Spleen (tissue), 11 donors: ENCODE measurements at regions not wholly inside any gene's neighbourhood (a gene's known extent, or its start where the extent isn't known, plus 50 kb on each side); places are given as distances from the start of the nearest gene placed in this dataset.

Source experiments
- DNase-seq: peaks from one replicate; pipeline ENCODE4 v3.0.0-alpha.2; 2020
- H3K27ac ChIP-seq, 8 donors: fragments of 200-600 bp; sonication (generic) in 7 of 8; 1 replicate in 4 of 8; 2 replicates in 4 of 8; pipeline versions ENCODE4 v1.5.0 to v1.8.0; 2016 to 2021; ENCODE audit warnings: inconsistent platforms in 4 of 8, mild to moderate bottlenecking in 4 of 8, moderate library complexity in 1 of 8
- H3K27me3 ChIP-seq, 7 donors: fragments of 200-600 bp; sonication (generic) in 6 of 7; replicated peaks in 1 of 7; 1 replicate in 4 of 7; 2 replicates in 3 of 7; pipeline versions ENCODE4 v1.5.0 to v1.8.0; 2016 to 2021; ENCODE audit warnings: inconsistent platforms in 3 of 7, mild to moderate bottlenecking in 1 of 7
- H3K36me3 ChIP-seq, 6 donors: fragments of 200-600 bp; sonication (generic) in 5 of 6; 1 replicate in 4 of 6; 2 replicates in 2 of 6; pipeline versions ENCODE4 v1.5.0 to v1.8.0; 2016 to 2021; ENCODE audit warnings: inconsistent platforms in 2 of 6
- H3K4me1 ChIP-seq, 6 donors: fragments of 200-600 bp; sonication (generic) in 5 of 6; 1 replicate in 3 of 6; 2 replicates in 3 of 6; pipeline versions ENCODE4 v1.5.0 to v1.8.0; 2016 to 2021; ENCODE audit warnings: inconsistent platforms in 3 of 6
- H3K4me3 ChIP-seq, 8 donors: fragments of 200-600 bp; sonication (generic) in 7 of 8; 1 replicate in 4 of 8; 2 replicates in 4 of 8; pipeline versions ENCODE4 v1.5.0 to v1.8.0; 2016 to 2021; ENCODE audit warnings: inconsistent platforms in 4 of 8, mild to moderate bottlenecking in 4 of 8, moderate library complexity in 2 of 8
- H3K9me3 ChIP-seq, 8 donors: fragments of 200-600 bp; sonication (generic) in 7 of 8; 1 replicate in 4 of 8; 2 replicates in 4 of 8; pipeline versions ENCODE4 v1.5.0 to v1.8.0; 2016 to 2021; ENCODE audit warnings: inconsistent platforms in 4 of 8
- CTCF ChIP-seq, 11 experiments: fragments of 200-600 bp in 7 of 11; fragments of 450-650 bp in 4 of 11; sonication (generic) in 4 of 11; IDR thresholded peaks in 8 of 11; conservative IDR thresholded peaks in 3 of 11; 1 replicate in 7 of 11; 2 replicates in 4 of 11; pipeline versions ENCODE4 v1.4.0 to v1.8.0; 2016 to 2021; ENCODE audit warnings: antibody characterized with exemption in 11 of 11, inconsistent platforms in 4 of 11, mild to moderate bottlenecking in 1 of 11
- POLR2A ChIP-seq, 3 donors: fragments of 450-650 bp; IDR thresholded peaks; one replicate each; pipeline ENCODE4 v1.5.1; 2017; ENCODE audit warnings: antibody characterized with exemption in 3 of 3, mild to moderate bottlenecking in 1 of 3
- POLR2AphosphoS5 ChIP-seq, 3 donors: sonication (generic); formaldehyde crosslinking; IDR thresholded peaks; one replicate each; pipeline ENCODE4 v1.5.1; 2017; ENCODE audit warnings: antibody characterized with exemption in 3 of 3
- WGBS, 5 donors: extraction: QIAGEN DNeasy Blood & Tissue Kit in 3 of 5; methylation state at CpG; one replicate each; pipeline versions ENCODE4 v1.1.5 to v1.1.7; 2013 to 2018; 5-methylcytosine and 5-hydroxymethylcytosine counted together
- intact Hi-C: fragments of 100-400 bp; cut with DNase I; formaldehyde crosslinking; loops from one replicate; pipeline ENCODE4 v1.15.0; 2023; ENCODE audit warnings: low total_unique reads
- donor health status: healthy with polysubstance abuse.
- donor health status: DM: no; HTN: no; CAD: no; lungs with moderate emphysema.
- donor health status: DM: no; HTN: no; CAD: no.
- donor health status: Bipolar disorder and iron deficiency.
- donor health status: healthy.
- donor health status: DM: no; HTN: no; CAD: no.
- donor health status: DM: yes; HTN: yes; CAD: no.

DNA sequence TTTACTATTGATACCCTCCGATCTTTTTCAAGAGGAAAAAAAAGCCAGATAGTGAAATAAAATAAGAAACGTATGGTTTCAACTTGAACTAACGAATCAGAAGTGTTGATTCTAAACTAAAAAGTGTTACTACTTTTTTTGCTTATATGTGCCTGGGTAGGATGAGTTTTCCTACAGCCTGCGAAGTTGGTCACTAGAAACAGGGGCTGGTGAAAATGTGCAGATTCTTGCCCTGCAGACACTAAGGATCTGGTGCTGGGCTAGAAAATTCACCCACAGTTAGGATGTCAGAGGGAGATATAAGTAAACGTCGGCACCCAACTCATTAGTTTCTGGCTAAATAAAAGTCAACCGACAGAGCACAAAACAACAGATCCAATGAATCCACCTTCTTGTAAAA lies 298.7 kb upstream of the NFE2L3 start:
- WGBS, 5 donors, result 44 to 66% (median 49%) methylated on average over 7 of the region's 7 CpGs
- H3K27ac ChIP-seq, result no peak overlapping the region
- intact Hi-C loops, result loop anchor here (5.0 to 10.0 kb wide), 3 partner anchors 286 to 1331 kb away; partner anchors contain the start of gene HOXA11
- peaks cover 8 to 95% (median 76%) of the 10 kb centered on the region in 7 donors for H3K27me3 ChIP-seq
- H3K9me3 ChIP-seq, result peaks cover 0 to 33% (median 0%) of the 10 kb centered on the region in 8 donors
- H3K36me3 ChIP-seq, result no peaks in the 10 kb centered on the region
- H3K4me1 ChIP-seq, result peaks cover 12 to 54% (median 33%) of the 10 kb centered on the region in 6 donors
- H3K4me3 ChIP-seq, result no peak overlapping the region
- TF ChIP-seq POLR2A (IDR thresholded peaks at IDR 0.05) (no peak), CTCF (IDR thresholded peaks at IDR 0.05 in 8 of 11, conservative IDR thresholded peaks at IDR 0.05 in 3 of 11) (no peak), POLR2AphosphoS5 (IDR thresholded peaks at IDR 0.05) (no peak)
- DNase-seq, result no peak

DNA sequence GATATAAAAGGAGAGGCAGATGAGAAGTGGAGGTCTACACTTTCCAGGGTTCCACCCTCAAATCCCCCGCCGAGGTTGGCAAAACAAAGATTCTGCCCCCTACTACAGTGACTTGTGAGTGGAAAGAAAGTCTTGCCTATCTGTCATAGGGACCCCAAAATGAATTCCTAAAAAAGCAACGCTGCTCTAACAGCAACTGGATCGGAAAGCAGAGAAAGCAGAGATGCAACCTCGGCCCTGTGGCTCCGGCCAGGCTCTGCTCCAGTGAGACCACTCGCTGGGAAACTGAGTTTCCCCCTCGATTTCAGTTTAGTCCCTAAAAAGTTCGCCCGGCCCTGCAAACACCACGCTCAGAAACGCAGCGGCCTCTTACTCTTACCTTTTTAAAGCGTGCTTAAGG lies 297.9 kb upstream of the NFE2L3 start:
- peaks cover 15 to 100% (median 83%) of the 10 kb centered on the region in 7 donors for H3K27me3 ChIP-seq
- no peak overlapping the region for H3K4me3 ChIP-seq
- no peak for DNase-seq
- peaks cover 0 to 40% (median 0%) of the 10 kb centered on the region in 8 donors for H3K9me3 ChIP-seq
- no peak overlapping the region for H3K27ac ChIP-seq
- no peaks in the 10 kb centered on the region for H3K36me3 ChIP-seq
- WGBS, 5 donors, result 22 to 49% (median 26%) methylated on average over 14 of the region's 14 CpGs
- TF ChIP-seq POLR2AphosphoS5 (IDR thresholded peaks at IDR 0.05) (no peak), CTCF (IDR thresholded peaks at IDR 0.05 in 8 of 11, conservative IDR thresholded peaks at IDR 0.05 in 3 of 11) (no peak), POLR2A (IDR thresholded peaks at IDR 0.05) (no peak)
- H3K4me1 ChIP-seq, result peaks cover 12 to 60% (median 33%) of the 10 kb centered on the region in 6 donors
- intact Hi-C loops, result loop anchor here (5.0 to 10.0 kb wide), 3 partner anchors 287 to 1331 kb away; partner anchors contain the start of gene HOXA11

DNA sequence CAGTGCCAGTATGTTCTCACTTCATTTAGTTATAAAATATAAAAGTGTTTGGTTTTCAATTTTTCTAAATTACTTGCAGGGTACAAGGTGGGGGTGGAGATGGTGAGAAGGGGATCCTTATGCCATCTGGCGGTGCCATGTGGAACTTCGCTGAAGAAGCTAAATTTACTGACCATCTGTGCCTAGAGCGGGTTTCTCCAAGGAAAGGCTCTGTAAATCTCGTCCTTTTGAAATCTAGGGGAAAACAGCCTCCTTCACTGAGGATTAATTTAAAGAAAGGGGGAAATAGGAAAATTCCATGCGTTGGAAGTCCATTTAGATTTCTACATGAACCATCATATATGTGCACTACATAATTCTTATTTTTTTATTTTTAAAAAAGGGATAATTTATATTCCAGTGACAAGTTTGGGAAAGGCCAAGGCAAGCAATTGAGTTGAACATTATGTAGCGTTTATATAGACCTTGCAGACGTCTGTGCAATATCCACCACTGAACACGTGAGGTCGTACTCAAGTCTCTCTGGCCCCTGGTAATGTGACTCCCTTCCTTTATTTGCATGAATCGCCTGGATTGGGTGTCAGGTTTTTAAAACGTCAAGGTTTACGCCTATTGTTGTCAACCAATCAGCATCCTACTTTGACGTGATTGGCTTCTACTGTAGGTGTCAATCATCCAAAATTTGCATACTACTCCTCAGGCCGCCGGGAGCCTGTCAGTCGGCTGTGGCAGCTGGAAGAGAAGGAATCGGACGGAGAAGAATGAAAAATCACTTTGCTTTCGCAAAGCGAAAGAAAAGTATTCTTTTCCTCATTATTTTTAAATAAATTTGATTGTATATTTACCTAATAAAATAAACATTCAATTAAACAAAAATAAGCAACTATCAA lies 297.1 kb upstream of the NFE2L3 start:
- H3K27me3 ChIP-seq, result peaks cover 15 to 100% (median 91%) of the 10 kb centered on the region in 7 donors
- TF ChIP-seq POLR2AphosphoS5 (IDR thresholded peaks at IDR 0.05), result no peak
- TF ChIP-seq POLR2A (IDR thresholded peaks at IDR 0.05), result no peak
- TF ChIP-seq CTCF (IDR thresholded peaks at IDR 0.05 in 8 of 11, conservative IDR thresholded peaks at IDR 0.05 in 3 of 11), result peak in 9 of 11 experiments; percentile 27 to 63 (median 57)
- no peak overlapping the region for H3K27ac ChIP-seq

More for the DNA sequence above, 297.1 kb upstream of the NFE2L3 start:
- 5 to 16% (median 9%) methylated on average over 20 of the region's 20 CpGs for WGBS, 5 donors
- intact Hi-C loops, result loop anchor here (5.0 to 10.0 kb wide), 3 partner anchors 288 to 1330 kb away; partner anchors contain the start of gene HOXA11
- Histone ChIP-seq H3K4me3 (no peak overlapping the region), H3K36me3 (no peaks in the 10 kb centered on the region), H3K4me1 (peaks cover 12 to 60% (median 31%) of the 10 kb centered on the region in 6 donors), H3K9me3 (peaks cover 0 to 47% (median 0%) of the 10 kb centered on the region in 8 donors)
- no peak for DNase-seq
